ENCODE measurements at regions not wholly inside any gene's neighbourhood (a gene's known extent, or its start where the extent isn't known, plus 50 kb on each side); places are given as distances from the start of the nearest gene placed in this dataset.
A peak's percentile ranks its signal among the peaks of the same experiment; 100 is the strongest.

DNA sequence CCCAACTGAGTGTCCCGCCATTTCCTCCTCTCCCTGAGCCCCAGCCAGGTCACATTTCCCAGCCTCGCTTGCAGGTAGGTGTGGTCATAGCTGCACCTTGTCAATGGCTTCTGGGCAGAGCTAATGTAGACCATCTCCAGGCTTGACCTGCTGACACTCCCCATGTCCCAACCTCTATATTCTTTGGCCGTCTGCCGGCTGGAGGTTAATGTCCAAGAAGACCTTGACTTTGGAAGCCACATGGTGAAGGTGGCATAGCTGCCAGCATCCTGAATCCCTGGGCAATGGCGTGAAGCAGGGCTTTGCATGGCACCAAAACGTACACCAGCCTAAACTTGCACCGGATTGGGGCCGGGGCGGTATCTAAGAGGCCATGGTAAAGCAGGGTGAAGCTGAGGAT, 88.3 kb downstream of the SPP2 start:
- peaks cover 0 to 18% of the 10 kb centered on the region in 2 donors for H3K27me3 ChIP-seq
- no peaks in the 10 kb centered on the region for H3K36me3 ChIP-seq
- TF ChIP-seq CTCF (IDR thresholded peaks at IDR 0.05) = no peak
- intact Hi-C loops (cut with DNase I; ENCODE audit: low total_unique reads) = no loop called here
- H3K4me1 ChIP-seq = no peaks in the 10 kb centered on the region
- H3K27ac ChIP-seq = no peak overlapping the region
- no peak for DNase-seq
- no peaks in the 10 kb centered on the region for H3K9me3 ChIP-seq
- H3K4me3 ChIP-seq = no peak overlapping the region

- Histone ChIP-seq H3K36me3 (no peaks in the 10 kb centered on the region), H3K9me3 (no peaks in the 10 kb centered on the region), H3K4me1 (no peaks in the 10 kb centered on the region), H3K27me3 (peaks cover 0 to 20% of the 10 kb centered on the region in 2 donors), H3K4me3 (no peak overlapping the region), H3K27ac (no peak overlapping the region)
- TF ChIP-seq CTCF (IDR thresholded peaks at IDR 0.05) = no peak
- intact Hi-C loops (cut with DNase I; ENCODE audit: low total_unique reads) = no loop called here
- DNase-seq = no peak
Measured at GRCh38 chr2:234137400-234138014, 87.0 kb downstream of the SPP2 start.

DNA sequence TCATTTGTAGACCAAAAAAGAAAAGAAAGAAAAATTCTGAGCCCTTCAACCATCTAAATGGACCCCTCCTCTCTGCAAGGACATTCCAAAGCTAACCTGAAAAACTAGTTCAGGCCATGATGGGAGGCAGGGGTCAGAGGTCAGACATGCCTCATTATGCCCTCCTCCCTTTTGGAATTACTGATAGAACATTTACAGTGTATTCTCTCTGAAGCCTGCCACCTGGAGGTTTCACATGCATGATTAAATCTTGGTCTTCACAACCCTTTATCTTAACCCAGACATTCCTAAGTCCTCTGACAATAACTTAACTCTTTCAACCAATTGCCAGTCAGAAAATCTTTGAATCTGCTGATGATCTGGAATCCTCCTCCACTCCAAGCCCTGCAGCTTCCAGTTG, 86.0 kb downstream of the SPP2 start:
- H3K36me3 ChIP-seq = no peaks in the 10 kb centered on the region
- TF ChIP-seq CTCF (IDR thresholded peaks at IDR 0.05) = no peak
- no peaks in the 10 kb centered on the region for H3K9me3 ChIP-seq
- H3K4me3 ChIP-seq = no peak overlapping the region
- intact Hi-C loops (cut with DNase I; ENCODE audit: low total_unique reads) = no loop called here
- no peak overlapping the region for H3K27ac ChIP-seq
- no peaks in the 10 kb centered on the region for H3K4me1 ChIP-seq
- H3K27me3 ChIP-seq = peaks cover 0 to 20% of the 10 kb centered on the region in 2 donors
- no peak for DNase-seq

GRCh38 chr2:234135750-234136221, 85.3 kb downstream of the SPP2 start:
- H3K27me3 ChIP-seq = peaks cover 0 to 20% of the 10 kb centered on the region in 2 donors
- intact Hi-C loops (cut with DNase I; ENCODE audit: low total_unique reads) = no loop called here
- H3K27ac ChIP-seq = no peak overlapping the region
- H3K36me3 ChIP-seq = no peaks in the 10 kb centered on the region
- no peak overlapping the region for H3K4me3 ChIP-seq
- H3K4me1 ChIP-seq = no peaks in the 10 kb centered on the region
- DNase-seq = peak in 1 of 2 donors; percentile 36
- no peaks in the 10 kb centered on the region for H3K9me3 ChIP-seq
- TF ChIP-seq CTCF (IDR thresholded peaks at IDR 0.05) = peak; percentile 49 to 51

- no peak for DNase-seq
- H3K36me3 ChIP-seq = no peaks in the 10 kb centered on the region
- intact Hi-C loops (cut with DNase I; ENCODE audit: low total_unique reads) = no loop called here
- no peak for TF ChIP-seq CTCF (IDR thresholded peaks at IDR 0.05)
- no peak overlapping the region for H3K4me3 ChIP-seq
- peaks cover 0 to 20% of the 10 kb centered on the region in 2 donors for H3K27me3 ChIP-seq
- no peaks in the 10 kb centered on the region for H3K4me1 ChIP-seq
- no peak overlapping the region for H3K27ac ChIP-seq
- H3K9me3 ChIP-seq = no peaks in the 10 kb centered on the region
Measured at GRCh38 chr2:234134496-234134895, 84.0 kb downstream of the SPP2 start.

DNA sequence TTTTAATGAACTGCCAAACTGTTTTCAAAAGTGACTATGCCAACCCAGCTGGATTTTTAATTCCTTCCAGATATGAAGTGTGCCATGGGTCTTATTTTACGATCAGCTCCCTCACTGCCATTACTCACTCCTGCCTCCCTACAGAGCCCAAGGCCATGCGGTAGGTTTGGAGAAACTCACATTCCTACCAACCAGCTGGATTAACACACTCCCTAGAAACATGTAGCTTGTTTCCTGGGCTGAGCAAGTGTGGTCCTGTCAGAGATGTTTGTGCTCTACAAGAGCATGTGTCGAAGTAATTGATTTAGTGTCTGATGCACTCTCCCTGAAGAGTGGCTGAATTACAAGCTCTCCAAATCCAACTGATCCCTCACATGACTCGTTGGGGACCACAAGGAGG, 82.5 kb downstream of the SPP2 start:
- TF ChIP-seq CTCF (IDR thresholded peaks at IDR 0.05) = no peak
- intact Hi-C loops (cut with DNase I; ENCODE audit: low total_unique reads) = no loop called here
- DNase-seq = no peak
- H3K27ac ChIP-seq = no peak overlapping the region
- no peak overlapping the region for H3K4me3 ChIP-seq
- no peaks in the 10 kb centered on the region for H3K4me1 ChIP-seq
- H3K9me3 ChIP-seq = no peaks in the 10 kb centered on the region
- peaks cover 0 to 20% of the 10 kb centered on the region in 2 donors for H3K27me3 ChIP-seq
- H3K36me3 ChIP-seq = no peaks in the 10 kb centered on the region

All from tibial artery (tissue), 4 donors.